RKO (cell line): ENCODE measurements at regions not wholly inside any gene's neighbourhood (a gene's known extent, or its start where the extent isn't known, plus 50 kb on each side); places are given as distances from the start of the nearest gene placed in this dataset.
"Not testable (repeated sequence)": the region's sequence is repeated elsewhere in the genome, so short reads cannot be mapped to it uniquely, and the experiment has no call there.

Experiments
- DNase-seq: peaks from one replicate; pipeline ENCODE4 v3.0.0-alpha.2; 2016; ENCODE audit warnings: low spot score

GRCh38 chr14:63147018-63147417 lies 57.2 kb upstream of the RHOJ start:
- no peak for DNase-seq

GRCh38 chr14:63134801-63135200 lies 69.4 kb upstream of the RHOJ start:
- peak; percentile 56 for DNase-seq

GRCh38 chr14:63130531-63130930 lies 73.7 kb upstream of the RHOJ start:
- no peak for DNase-seq

- DNase-seq: not testable (repeated sequence)
Observed at GRCh38 chr14:63106487-63106886, 61.2 kb upstream of the KCNH5 start.

- DNase-seq: no peak
Observed at GRCh38 chr14:63100552-63100951, 55.3 kb upstream of the KCNH5 start.

GRCh38 chr14:63096186-63096585 lies 50.9 kb upstream of the KCNH5 start:
- no peak for DNase-seq
